Activated CD8-positive, alpha-beta T cell treated with anti-CD3 and anti-CD28 coated beads for 36 hours (primary cell): ENCODE measurements at regions not wholly inside any gene's neighbourhood (a gene's known extent, or its start where the extent isn't known, plus 50 kb on each side); places are given as distances from the start of the nearest gene placed in this dataset.

Source experiments
- ATAC-seq: fragments of 200-7000 bp; cut with Tn5 transposase; one replicate; pipeline ENCODE4 v1.10.0; 2021; ENCODE audit warnings: mild to moderate bottlenecking, moderate library complexity
- CTCF ChIA-PET: fragments of 350-600 bp; sonication (Branson Sonifier 250); formaldehyde crosslinking; loops from one replicate; lab custom pipeline; 2021; ENCODE audit warnings: antibody characterized with exemption; lab: Charles Lee
- POLR2A ChIA-PET: fragments of 350-600 bp; sonication (Branson Sonifier 250); formaldehyde crosslinking; loops from one replicate; lab custom pipeline; 2021; ENCODE audit warnings: antibody characterized with exemption; lab: Charles Lee
- DNase-seq: peaks from one replicate; pipeline ENCODE4 v3.0.0-alpha.2; 2020
- H3K27ac Mint-ChIP-seq: one replicate; pipeline ENCODE4 v1.8.0; 2021; ENCODE audit warnings: mild to moderate bottlenecking, mixed read lengths
- H3K27me3 Mint-ChIP-seq: one replicate; pipeline ENCODE4 v1.8.0; 2021; ENCODE audit warnings: mixed read lengths
- H3K36me3 Mint-ChIP-seq: one replicate; pipeline ENCODE4 v1.8.0; 2021; ENCODE audit warnings: low read depth, mixed read lengths
- H3K4me1 Mint-ChIP-seq: one replicate; pipeline ENCODE4 v1.8.0; 2021; ENCODE audit warnings: low read depth, mixed read lengths
- H3K4me3 Mint-ChIP-seq: one replicate; pipeline ENCODE4 v1.8.0; 2021; ENCODE audit warnings: mild to moderate bottlenecking, moderate library complexity, mixed read lengths
- H3K9me3 Mint-ChIP-seq: one replicate; pipeline ENCODE4 v1.8.0; 2021; ENCODE audit warnings: mixed read lengths
- CTCF ChIP-seq: fragments of 200-600 bp; IDR thresholded peaks from one replicate; pipeline ENCODE4 v1.8.0; 2022; ENCODE audit warnings: antibody characterized with exemption, mild to moderate bottlenecking
- intact Hi-C: fragments of 100-400 bp; cut with micrococcal nuclease; formaldehyde crosslinking; loops from one replicate; pipeline ENCODE4 v1.10.0; 2022

GRCh38 chr2:21912405-21912804 is 788.6 kb downstream of the TDRD15 start:
- H3K36me3 Mint-ChIP-seq: no peaks in the 10 kb centered on the region
- ATAC-seq (no peak), DNase-seq (no peak)
- H3K4me1 Mint-ChIP-seq: no peaks in the 10 kb centered on the region
- H3K27ac Mint-ChIP-seq: no peak overlapping the region
- intact Hi-C loops: no loop called here
- TF ChIP-seq CTCF: no peak
- POLR2A ChIA-PET: no interaction called here
- no peaks in the 10 kb centered on the region for H3K27me3 Mint-ChIP-seq
- CTCF ChIA-PET: no interaction called here
- H3K9me3 Mint-ChIP-seq: peaks cover 8% of the 10 kb centered on the region
- H3K4me3 Mint-ChIP-seq: no peak overlapping the region

GRCh38 chr2:21915201-21915600 is 791.4 kb downstream of the TDRD15 start:
- no peak for TF ChIP-seq CTCF
- POLR2A ChIA-PET: no interaction called here
- no peak overlapping the region for H3K27ac Mint-ChIP-seq
- CTCF ChIA-PET: no interaction called here
- intact Hi-C loops: no loop called here
- no peaks in the 10 kb centered on the region for H3K27me3 Mint-ChIP-seq
- ATAC-seq (no peak), DNase-seq (no peak)
- H3K36me3 Mint-ChIP-seq: no peaks in the 10 kb centered on the region
- H3K9me3 Mint-ChIP-seq: peaks cover 8% of the 10 kb centered on the region
- H3K4me1 Mint-ChIP-seq: no peaks in the 10 kb centered on the region
- H3K4me3 Mint-ChIP-seq: no peak overlapping the region

- intact Hi-C loops: no loop called here
- H3K36me3 Mint-ChIP-seq: no peaks in the 10 kb centered on the region
- H3K9me3 Mint-ChIP-seq: peaks cover 8% of the 10 kb centered on the region
- no peaks in the 10 kb centered on the region for H3K27me3 Mint-ChIP-seq
- H3K4me3 Mint-ChIP-seq: no peak overlapping the region
- no peaks in the 10 kb centered on the region for H3K4me1 Mint-ChIP-seq
- no peak for DNase-seq
- no peak for ATAC-seq
- TF ChIP-seq CTCF: no peak
- POLR2A ChIA-PET: no interaction called here
- no peak overlapping the region for H3K27ac Mint-ChIP-seq
- CTCF ChIA-PET: no interaction called here
Measured at GRCh38 chr2:21916934-21917522, 793.3 kb downstream of the TDRD15 start.

GRCh38 chr2:21920721-21921120 is 797.0 kb downstream of the TDRD15 start:
- DNase-seq (no peak), ATAC-seq (no peak)
- POLR2A ChIA-PET: no interaction called here
- no peak for TF ChIP-seq CTCF
- Mint-ChIP-seq H3K27me3 (no peaks in the 10 kb centered on the region), H3K4me3 (no peak overlapping the region), H3K4me1 (no peaks in the 10 kb centered on the region), H3K9me3 (peaks cover 15% of the 10 kb centered on the region), H3K27ac (no peak overlapping the region), H3K36me3 (no peaks in the 10 kb centered on the region)
- intact Hi-C loops: no loop called here
- CTCF ChIA-PET: no interaction called here

- ATAC-seq: no peak
- H3K27ac Mint-ChIP-seq: no peak overlapping the region
- TF ChIP-seq CTCF: no peak
- CTCF ChIA-PET: no interaction called here
- intact Hi-C loops: no loop called here
- no peaks in the 10 kb centered on the region for H3K4me1 Mint-ChIP-seq
- no peak overlapping the region for H3K4me3 Mint-ChIP-seq
- DNase-seq: no peak
- H3K9me3 Mint-ChIP-seq: peaks cover 15% of the 10 kb centered on the region
- POLR2A ChIA-PET: interaction anchor here (0.7 kb wide), 1 partner anchor 407 kb away, joined by 3 read pairs; no protein-coding TSS in a partner anchor
- H3K27me3 Mint-ChIP-seq: no peaks in the 10 kb centered on the region
- H3K36me3 Mint-ChIP-seq: no peaks in the 10 kb centered on the region
Measured at GRCh38 chr2:21924640-21925285, 801.0 kb downstream of the TDRD15 start.
